ENCODE measurements at regions not wholly inside any gene's neighbourhood (a gene's known extent, or its start where the extent isn't known, plus 50 kb on each side); places are given as distances from the start of the nearest gene placed in this dataset.

DNA sequence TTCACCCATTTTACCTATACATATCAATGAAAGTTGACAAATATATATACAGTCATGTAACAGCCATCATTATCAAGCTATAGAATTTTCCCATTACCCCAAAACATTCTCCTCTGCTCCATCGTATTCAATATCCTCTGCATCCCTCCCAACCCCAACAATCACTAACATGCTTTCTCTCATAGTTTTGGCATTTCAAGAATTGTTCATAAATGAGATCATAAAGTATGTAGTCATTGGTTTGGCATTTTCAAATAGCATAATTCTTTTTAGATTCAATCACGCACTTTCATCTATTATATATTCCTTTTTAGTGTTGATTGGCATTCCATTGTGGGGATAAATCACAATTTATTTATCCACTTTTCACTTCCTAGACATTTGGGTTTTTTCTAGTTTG, 866.0 kb upstream of the TMEM132C start:
- TF ChIP-seq POLR2A (IDR thresholded peaks at IDR 0.05; ENCODE audit: extremely low read depth, insufficient read length) (no peak), MYC (IDR thresholded peaks at IDR 0.05; ENCODE audit: low read depth, low read length) (no peak)
- TF ChIP-seq, protein P1, sequence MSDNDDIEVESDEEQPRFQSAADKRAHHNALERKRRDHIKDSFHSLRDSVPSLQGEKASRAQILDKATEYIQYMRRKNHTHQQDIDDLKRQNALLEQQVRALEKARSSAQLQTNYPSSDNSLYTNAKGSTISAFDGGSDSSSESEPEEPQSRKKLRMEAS (IDR thresholded peaks at IDR 0.05; ENCODE audit: low read depth, low read length), result no peak
- TF ChIP-seq, protein P2, sequence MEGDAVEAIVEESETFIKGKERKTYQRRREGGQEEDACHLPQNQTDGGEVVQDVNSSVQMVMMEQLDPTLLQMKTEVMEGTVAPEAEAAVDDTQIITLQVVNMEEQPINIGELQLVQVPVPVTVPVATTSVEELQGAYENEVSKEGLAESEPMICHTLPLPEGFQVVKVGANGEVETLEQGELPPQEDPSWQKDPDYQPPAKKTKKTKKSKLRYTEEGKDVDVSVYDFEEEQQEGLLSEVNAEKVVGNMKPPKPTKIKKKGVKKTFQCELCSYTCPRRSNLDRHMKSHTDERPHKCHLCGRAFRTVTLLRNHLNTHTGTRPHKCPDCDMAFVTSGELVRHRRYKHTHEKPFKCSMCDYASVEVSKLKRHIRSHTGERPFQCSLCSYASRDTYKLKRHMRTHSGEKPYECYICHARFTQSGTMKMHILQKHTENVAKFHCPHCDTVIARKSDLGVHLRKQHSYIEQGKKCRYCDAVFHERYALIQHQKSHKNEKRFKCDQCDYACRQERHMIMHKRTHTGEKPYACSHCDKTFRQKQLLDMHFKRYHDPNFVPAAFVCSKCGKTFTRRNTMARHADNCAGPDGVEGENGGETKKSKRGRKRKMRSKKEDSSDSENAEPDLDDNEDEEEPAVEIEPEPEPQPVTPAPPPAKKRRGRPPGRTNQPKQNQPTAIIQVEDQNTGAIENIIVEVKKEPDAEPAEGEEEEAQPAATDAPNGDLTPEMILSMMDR (IDR thresholded peaks at IDR 0.05; ENCODE audit: low read depth, low read length), result no peak
- no peak for DNase-seq (ENCODE audit: low read depth)
- no peak overlapping the region for H3K4me3 ChIP-seq (ENCODE audit: low read depth, low read length)

DNA sequence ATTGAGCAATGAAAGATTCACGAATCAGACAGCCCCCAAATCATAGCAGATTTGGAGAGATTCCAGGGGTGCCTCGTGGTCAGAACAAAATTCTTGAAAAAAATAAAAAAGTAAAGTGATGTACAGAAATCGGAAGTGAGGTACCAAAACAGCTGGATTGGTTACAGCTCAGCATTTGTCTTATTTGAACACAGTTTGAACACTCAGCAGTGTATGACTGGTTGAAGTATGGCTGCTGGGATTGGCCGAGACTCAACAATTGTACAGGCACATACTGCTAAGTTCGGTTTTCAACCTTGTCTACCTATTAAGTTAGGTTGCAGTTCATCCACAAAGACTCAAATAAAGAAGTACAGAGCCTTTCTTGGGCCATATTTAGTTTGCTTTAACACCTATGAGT, 865.4 kb upstream of the TMEM132C start:
- H3K4me3 ChIP-seq (ENCODE audit: low read depth, low read length), result no peak overlapping the region
- DNase-seq (ENCODE audit: low read depth), result no peak
- TF ChIP-seq, protein P1 (IDR thresholded peaks at IDR 0.05; ENCODE audit: low read depth, low read length), result no peak
- no peak for TF ChIP-seq POLR2A (IDR thresholded peaks at IDR 0.05; ENCODE audit: extremely low read depth, insufficient read length)
- TF ChIP-seq, protein P2 (IDR thresholded peaks at IDR 0.05; ENCODE audit: low read depth, low read length), result no peak
- no peak for TF ChIP-seq MYC (IDR thresholded peaks at IDR 0.05; ENCODE audit: low read depth, low read length)

DNA sequence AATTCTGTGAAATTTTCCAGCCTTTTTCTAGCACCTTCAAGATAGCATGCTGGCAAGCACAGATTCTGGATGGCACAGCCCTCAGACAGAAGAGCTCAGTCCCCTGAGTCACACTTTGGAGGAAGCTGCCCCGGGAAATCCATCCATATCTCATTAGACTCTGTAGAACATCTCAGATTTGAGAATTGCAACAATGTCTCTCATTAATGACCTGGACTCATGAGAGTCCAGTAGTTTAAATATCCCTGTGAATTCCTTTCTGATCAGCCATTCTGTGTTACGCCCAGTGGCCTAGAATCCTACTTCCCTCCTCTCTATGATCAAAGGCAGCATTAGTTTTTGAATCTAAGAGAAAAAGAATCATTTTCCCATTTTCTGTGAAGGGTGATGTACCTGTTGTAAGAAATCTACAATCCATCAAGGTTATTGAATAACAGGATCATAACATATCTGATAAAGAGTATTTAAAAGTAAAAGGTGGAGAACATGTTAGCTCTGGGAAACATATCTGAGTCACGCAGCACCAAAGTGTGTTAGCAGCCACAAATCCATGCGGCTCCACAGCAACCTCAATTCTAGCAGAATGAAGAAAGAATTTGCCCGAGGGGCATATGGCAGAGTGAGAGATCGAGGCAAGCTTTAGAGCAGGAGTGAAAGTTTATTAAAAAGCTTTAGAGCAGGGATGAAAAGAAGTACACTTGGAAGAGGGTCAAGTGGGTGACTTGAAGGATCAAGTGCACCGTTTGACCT, 855.6 kb upstream of the TMEM132C start:
- no peak overlapping the region for H3K4me3 ChIP-seq (ENCODE audit: low read depth, low read length)
- TF ChIP-seq, protein P1 (IDR thresholded peaks at IDR 0.05; ENCODE audit: low read depth, low read length), result no peak
- no peak for TF ChIP-seq MYC (IDR thresholded peaks at IDR 0.05; ENCODE audit: low read depth, low read length)
- TF ChIP-seq POLR2A (IDR thresholded peaks at IDR 0.05; ENCODE audit: extremely low read depth, insufficient read length), result no peak
- TF ChIP-seq, protein P2 (IDR thresholded peaks at IDR 0.05; ENCODE audit: low read depth, low read length), result no peak
- no peak for DNase-seq (ENCODE audit: low read depth)

DNA sequence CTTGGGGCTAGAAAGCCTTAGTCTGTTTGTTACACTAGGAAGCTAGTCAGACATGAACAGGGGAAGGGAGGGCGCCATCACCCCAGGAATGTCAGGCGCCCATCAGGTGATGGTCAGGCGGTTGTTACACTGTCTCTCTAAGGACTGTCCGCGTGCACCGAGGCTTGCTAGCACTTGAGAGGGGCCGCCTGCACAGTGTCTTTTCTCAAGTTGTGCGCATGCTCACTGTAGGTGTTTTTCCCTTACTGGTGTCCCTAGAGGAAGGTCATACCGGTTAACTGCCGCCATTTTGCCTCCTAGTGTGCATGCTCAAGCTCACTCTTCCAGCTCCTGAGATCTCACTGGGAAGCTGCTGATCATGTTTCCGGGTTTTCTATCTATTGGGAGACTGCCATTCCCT, 855.0 kb upstream of the TMEM132C start:
- H3K4me3 ChIP-seq (ENCODE audit: low read depth, low read length), result no peak overlapping the region
- DNase-seq (ENCODE audit: low read depth), result no peak
- TF ChIP-seq MYC (IDR thresholded peaks at IDR 0.05; ENCODE audit: low read depth, low read length), result no peak
- TF ChIP-seq, protein P1 (IDR thresholded peaks at IDR 0.05; ENCODE audit: low read depth, low read length), result no peak
- TF ChIP-seq, protein P2 (IDR thresholded peaks at IDR 0.05; ENCODE audit: low read depth, low read length), result no peak

DNA sequence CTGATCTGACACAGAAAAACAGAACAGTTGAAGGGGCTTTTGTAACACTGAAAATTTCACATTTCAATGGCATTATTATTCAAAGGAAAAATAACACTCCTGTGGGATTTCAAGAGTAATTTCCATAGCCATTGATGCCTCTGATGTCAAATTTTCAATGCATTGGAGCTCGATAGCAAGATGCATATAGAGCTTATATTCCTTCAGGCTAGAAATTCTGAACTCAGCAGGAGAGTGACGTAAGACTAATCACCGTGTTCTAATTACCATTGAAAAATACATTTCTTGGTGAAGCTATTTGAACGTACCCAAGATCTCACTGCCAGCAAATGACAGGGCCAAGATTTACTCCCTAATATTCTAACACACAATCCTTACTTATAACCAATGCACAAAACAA, 854.1 kb upstream of the TMEM132C start:
- TF ChIP-seq POLR2A (IDR thresholded peaks at IDR 0.05; ENCODE audit: extremely low read depth, insufficient read length) (no peak), MYC (IDR thresholded peaks at IDR 0.05; ENCODE audit: low read depth, low read length) (no peak)
- TF ChIP-seq, protein P1 (IDR thresholded peaks at IDR 0.05; ENCODE audit: low read depth, low read length), result no peak
- TF ChIP-seq, protein P2 (IDR thresholded peaks at IDR 0.05; ENCODE audit: low read depth, low read length), result no peak
- no peak overlapping the region for H3K4me3 ChIP-seq (ENCODE audit: low read depth, low read length)
- DNase-seq (ENCODE audit: low read depth), result no peak
